ENCODE measurements at regions not wholly inside any gene's neighbourhood (a gene's known extent, or its start where the extent isn't known, plus 50 kb on each side); places are given as distances from the start of the nearest gene placed in this dataset.

DNA sequence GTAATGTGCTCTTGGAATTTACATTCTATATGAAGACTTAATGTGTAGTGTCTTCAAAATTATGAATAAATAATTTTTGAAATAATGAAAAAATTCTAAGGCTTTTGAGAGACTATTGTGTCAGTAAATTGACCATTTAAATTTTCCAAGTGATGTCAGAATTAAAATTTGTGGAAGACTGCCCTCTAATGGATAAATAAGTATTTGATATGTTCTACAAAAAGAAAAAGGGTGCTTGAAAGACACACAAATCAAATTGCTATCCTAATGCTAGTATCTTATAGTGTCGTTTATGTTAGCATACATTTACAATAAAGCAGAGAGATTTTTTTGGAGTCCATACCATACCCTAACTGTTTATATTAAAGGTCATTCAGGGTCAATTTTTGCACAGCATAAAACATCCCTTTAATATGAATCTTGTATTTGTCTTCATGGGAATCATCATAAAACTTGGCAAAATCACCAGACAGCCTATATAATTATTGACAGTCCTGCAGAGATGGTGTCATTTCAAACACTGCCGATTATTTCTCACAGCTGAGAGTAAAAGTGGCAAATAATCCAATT lies 120.8 kb upstream of the SLC27A6 start (continued):
- TF ChIP-seq, protein P1, sequence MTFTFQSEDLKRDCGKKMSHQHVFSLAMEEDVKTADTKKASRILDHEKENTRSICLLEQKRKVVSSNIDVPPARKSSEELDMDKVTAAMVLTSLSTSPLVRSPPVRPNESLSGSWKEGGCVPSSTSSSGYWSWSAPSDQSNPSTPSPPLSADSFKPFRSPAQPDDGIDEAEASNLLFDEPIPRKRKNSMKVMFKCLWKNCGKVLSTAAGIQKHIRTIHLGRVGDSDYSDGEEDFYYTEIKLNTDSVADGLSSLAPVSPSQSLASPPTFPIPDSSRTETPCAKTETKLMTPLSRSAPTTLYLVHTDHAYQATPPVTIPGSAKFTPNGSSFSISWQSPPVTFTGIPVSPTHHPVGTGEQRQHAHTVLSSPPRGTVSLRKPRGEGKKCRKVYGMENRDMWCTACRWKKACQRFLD (CRISPR knock-in tag; IDR thresholded peaks at IDR 0.05; ENCODE audit: borderline replicate concordance): no peak
- no peak for TF ChIP-seq MED13 (CRISPR knock-in tag; IDR thresholded peaks at IDR 0.05)
- TF ChIP-seq SSRP1 (CRISPR knock-in tag; IDR thresholded peaks at IDR 0.05): no peak
- no peak for TF ChIP-seq PAF1 (CRISPR knock-in tag; IDR thresholded peaks at IDR 0.05)
- TF ChIP-seq, protein P2, sequence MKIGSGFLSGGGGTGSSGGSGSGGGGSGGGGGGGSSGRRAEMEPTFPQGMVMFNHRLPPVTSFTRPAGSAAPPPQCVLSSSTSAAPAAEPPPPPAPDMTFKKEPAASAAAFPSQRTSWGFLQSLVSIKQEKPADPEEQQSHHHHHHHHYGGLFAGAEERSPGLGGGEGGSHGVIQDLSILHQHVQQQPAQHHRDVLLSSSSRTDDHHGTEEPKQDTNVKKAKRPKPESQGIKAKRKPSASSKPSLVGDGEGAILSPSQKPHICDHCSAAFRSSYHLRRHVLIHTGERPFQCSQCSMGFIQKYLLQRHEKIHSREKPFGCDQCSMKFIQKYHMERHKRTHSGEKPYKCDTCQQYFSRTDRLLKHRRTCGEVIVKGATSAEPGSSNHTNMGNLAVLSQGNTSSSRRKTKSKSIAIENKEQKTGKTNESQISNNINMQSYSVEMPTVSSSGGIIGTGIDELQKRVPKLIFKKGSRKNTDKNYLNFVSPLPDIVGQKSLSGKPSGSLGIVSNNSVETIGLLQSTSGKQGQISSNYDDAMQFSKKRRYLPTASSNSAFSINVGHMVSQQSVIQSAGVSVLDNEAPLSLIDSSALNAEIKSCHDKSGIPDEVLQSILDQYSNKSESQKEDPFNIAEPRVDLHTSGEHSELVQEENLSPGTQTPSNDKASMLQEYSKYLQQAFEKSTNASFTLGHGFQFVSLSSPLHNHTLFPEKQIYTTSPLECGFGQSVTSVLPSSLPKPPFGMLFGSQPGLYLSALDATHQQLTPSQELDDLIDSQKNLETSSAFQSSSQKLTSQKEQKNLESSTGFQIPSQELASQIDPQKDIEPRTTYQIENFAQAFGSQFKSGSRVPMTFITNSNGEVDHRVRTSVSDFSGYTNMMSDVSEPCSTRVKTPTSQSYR (CRISPR knock-in tag; IDR thresholded peaks at IDR 0.05; ENCODE audit: borderline replicate concordance): no peak
- no peak for TF ChIP-seq YEATS2 (CRISPR knock-in tag; IDR thresholded peaks at IDR 0.05; ENCODE audit: borderline replicate concordance)
- no peak for TF ChIP-seq ZNF20 (CRISPR knock-in tag; IDR thresholded peaks at IDR 0.05)
- TF ChIP-seq, protein P3, sequence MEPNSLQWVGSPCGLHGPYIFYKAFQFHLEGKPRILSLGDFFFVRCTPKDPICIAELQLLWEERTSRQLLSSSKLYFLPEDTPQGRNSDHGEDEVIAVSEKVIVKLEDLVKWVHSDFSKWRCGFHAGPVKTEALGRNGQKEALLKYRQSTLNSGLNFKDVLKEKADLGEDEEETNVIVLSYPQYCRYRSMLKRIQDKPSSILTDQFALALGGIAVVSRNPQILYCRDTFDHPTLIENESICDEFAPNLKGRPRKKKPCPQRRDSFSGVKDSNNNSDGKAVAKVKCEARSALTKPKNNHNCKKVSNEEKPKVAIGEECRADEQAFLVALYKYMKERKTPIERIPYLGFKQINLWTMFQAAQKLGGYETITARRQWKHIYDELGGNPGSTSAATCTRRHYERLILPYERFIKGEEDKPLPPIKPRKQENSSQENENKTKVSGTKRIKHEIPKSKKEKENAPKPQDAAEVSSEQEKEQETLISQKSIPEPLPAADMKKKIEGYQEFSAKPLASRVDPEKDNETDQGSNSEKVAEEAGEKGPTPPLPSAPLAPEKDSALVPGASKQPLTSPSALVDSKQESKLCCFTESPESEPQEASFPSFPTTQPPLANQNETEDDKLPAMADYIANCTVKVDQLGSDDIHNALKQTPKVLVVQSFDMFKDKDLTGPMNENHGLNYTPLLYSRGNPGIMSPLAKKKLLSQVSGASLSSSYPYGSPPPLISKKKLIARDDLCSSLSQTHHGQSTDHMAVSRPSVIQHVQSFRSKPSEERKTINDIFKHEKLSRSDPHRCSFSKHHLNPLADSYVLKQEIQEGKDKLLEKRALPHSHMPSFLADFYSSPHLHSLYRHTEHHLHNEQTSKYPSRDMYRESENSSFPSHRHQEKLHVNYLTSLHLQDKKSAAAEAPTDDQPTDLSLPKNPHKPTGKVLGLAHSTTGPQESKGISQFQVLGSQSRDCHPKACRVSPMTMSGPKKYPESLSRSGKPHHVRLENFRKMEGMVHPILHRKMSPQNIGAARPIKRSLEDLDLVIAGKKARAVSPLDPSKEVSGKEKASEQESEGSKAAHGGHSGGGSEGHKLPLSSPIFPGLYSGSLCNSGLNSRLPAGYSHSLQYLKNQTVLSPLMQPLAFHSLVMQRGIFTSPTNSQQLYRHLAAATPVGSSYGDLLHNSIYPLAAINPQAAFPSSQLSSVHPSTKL (CRISPR knock-in tag; IDR thresholded peaks at IDR 0.05): no peak

Data from HepG2 (cell line).